GM12878 (cell line): ENCODE measurements at regions not wholly inside any gene's neighbourhood (a gene's known extent, or its start where the extent isn't known, plus 50 kb on each side); places are given as distances from the start of the nearest gene placed in this dataset.

Experiments
- ATAC-seq: fragments of 200-7000 bp; cut with Tn5 transposase; 3 replicates; pipeline ENCODE4 v1.9.1; 2020; ENCODE audit warnings: mild to moderate bottlenecking, moderate library complexity
- BruUV-seq: library from RNA; stranded (reverse); fragments of 400-500 nt; replicated peaks from 2 replicates; lab custom pipeline; 2021; lab: Mats Ljungman, UMichigan
- CTCF ChIA-PET: fragments of 300-600 bp; sonication (Branson Sonifier 250); formaldehyde crosslinking; extraction: SDS; loops from one replicate; lab custom pipeline; 2021; ENCODE audit warnings: inconsistent platforms; lab: Yijun Ruan, JAX
- POLR2A ChIA-PET: fragments of 350-600 bp; formaldehyde crosslinking; extraction: SDS; loops from one replicate; lab custom pipeline; 2021; ENCODE audit warnings: inconsistent platforms; lab: Charles Lee
- RAD21 ChIA-PET: fragments of 300-600 bp; sonication (Branson Sonifier 250); formaldehyde crosslinking; loops from one replicate; lab custom pipeline; 2023; ENCODE audit warnings: antibody characterized with exemption; ENCODE audit not compliant: unreplicated experiment; lab: Charles Lee
- SMC1A ChIA-PET: fragments of 300-600 bp; sonication (Branson Sonifier 250); formaldehyde crosslinking; loops from one replicate; lab custom pipeline; 2023; ENCODE audit not compliant: unreplicated experiment, uncharacterized antibody; lab: Charles Lee
- DNase-seq: peaks from one replicate; pipeline ENCODE4 v3.0.0-alpha.2; 2011; ENCODE audit warnings: low read depth, low spot score
- FAIRE-seq: peaks from 3 replicates; lab custom pipeline; 2011; peaks lifted over from hg19 to GRCh38; lab: Jason Lieb, UNC
- H2AFZ ChIP-seq: 2 replicates; pipeline ENCODE4 v1.6.0; 2011; ENCODE audit warnings: low read depth, low read length, control low read depth; ENCODE audit not compliant: control insufficient read depth
- H3K27ac ChIP-seq: 2 replicates; pipeline ENCODE4 v1.5.1; 2011; ENCODE audit warnings: control low read depth; ENCODE audit not compliant: control insufficient read depth, insufficient read depth
- H3K27me3 ChIP-seq, 2 experiments: replicated peaks in 1 of 2; 2 replicates each; pipeline versions ENCODE4 v1.6.0 to v1.6.1; 2011; ENCODE audit warnings: low read length in 1 of 2; ENCODE audit not compliant: control insufficient read depth in 2 of 2, insufficient read depth in 2 of 2
- H3K36me3 ChIP-seq, 2 experiments: 2 replicates each; pipeline ENCODE4 v1.5.1; 2011; ENCODE audit warnings: low read length in 1 of 2; ENCODE audit not compliant: control insufficient read depth in 2 of 2, insufficient read depth in 2 of 2
- H3K4me1 ChIP-seq: 2 replicates; pipeline ENCODE4 v1.6.1; 2011; ENCODE audit warnings: mild to moderate bottlenecking, low read length, moderate library complexity, mixed read lengths; ENCODE audit not compliant: control insufficient read depth, insufficient read depth
- H3K4me2 ChIP-seq: 2 replicates; pipeline ENCODE4 v1.6.0; 2011; ENCODE audit warnings: control low read depth; ENCODE audit not compliant: control insufficient read depth, insufficient read depth
- H3K4me3 ChIP-seq: fragments of 200-600 bp; sonication (generic); 2 replicates; pipeline ENCODE4 v1.5.1; 2016
- H3K79me2 ChIP-seq: 2 replicates; pipeline ENCODE4 v1.6.0; 2011; ENCODE audit warnings: low read length; ENCODE audit not compliant: control insufficient read depth, insufficient read depth
- H3K9ac ChIP-seq: 2 replicates; pipeline ENCODE4 v1.8.0; 2011; ENCODE audit warnings: low read length, control low read depth, mixed read lengths; ENCODE audit not compliant: control insufficient read depth, insufficient read depth
- H3K9me3 ChIP-seq: replicated peaks from 3 replicates; pipeline ENCODE4 v1.5.1; 2011; ENCODE audit warnings: mild to moderate bottlenecking, low read length; ENCODE audit not compliant: control insufficient read depth, insufficient read depth
- H4K20me1 ChIP-seq: 2 replicates; pipeline ENCODE4 v1.6.0; 2011; ENCODE audit not compliant: control insufficient read depth, insufficient read depth
- FOS ChIP-seq: IDR thresholded peaks from 3 replicates; pipeline ENCODE4 v1.6.1; 2011; ENCODE audit warnings: borderline replicate concordance; ENCODE audit not compliant: insufficient read length; ENCODE audit errors: extremely low read depth
- HCFC1 ChIP-seq: fragments of 150-350 bp; IDR thresholded peaks from 2 replicates; pipeline ENCODE4 v1.6.1; 2014; ENCODE audit warnings: low read length
- MXI1 ChIP-seq: fragments of 150-350 bp; IDR thresholded peaks from 2 replicates; pipeline ENCODE4 v1.6.1; 2011; ENCODE audit warnings: low read depth, mild to moderate bottlenecking, inconsistent platforms, low read length, improper control_type of control experiment
- MYB ChIP-seq: fragments of 150-350 bp; IDR thresholded peaks from 2 replicates; pipeline ENCODE4 v1.6.1; 2014; ENCODE audit warnings: mild to moderate bottlenecking, low read depth, low read length, borderline replicate concordance
- NFIC ChIP-seq: IDR thresholded peaks from 2 replicates; pipeline ENCODE4 v1.6.1; 2012; ENCODE audit warnings: low read depth, mild to moderate bottlenecking, inconsistent platforms, low read length, moderate library complexity
- NFYB ChIP-seq: IDR thresholded peaks from 2 replicates; pipeline ENCODE4 v1.6.1; 2011; ENCODE audit warnings: low read depth, mild to moderate bottlenecking, low read length, improper control_type of control experiment, moderate library complexity; ENCODE audit not compliant: insufficient read depth
- SIN3A ChIP-seq: IDR thresholded peaks from 2 replicates; pipeline ENCODE4 v1.6.1; 2012; ENCODE audit warnings: low read depth, low read length, improper control_type of control experiment
- SIX5 ChIP-seq: IDR thresholded peaks from 2 replicates; pipeline ENCODE4 v1.6.1; 2011; ENCODE audit warnings: mild to moderate bottlenecking, low read depth, low read length, moderate library complexity; ENCODE audit not compliant: severe bottlenecking
- YBX1 ChIP-seq: fragments of 450-650 bp; IDR thresholded peaks from 2 replicates; pipeline ENCODE4 v1.6.1; 2016; ENCODE audit warnings: antibody characterized with exemption
- WGBS: methylation state at CpG from one replicate; pipeline ENCODE4 v1.1.6; 2016; ENCODE audit warnings: low lambda C conversion rate; ENCODE audit not compliant: insufficient replicate concordance, insufficient coverage; ENCODE audit errors: missing lambda C conversion rate; 5-methylcytosine and 5-hydroxymethylcytosine counted together
- in situ Hi-C: fragments of 300-500 bp; cut with MboI; formaldehyde crosslinking; loops from 9 replicates; pipeline ENCODE4 v1.14.3; 2018; ENCODE audit warnings: mixed read lengths
- intact Hi-C: fragments of 100-400 bp; cut with micrococcal nuclease; formaldehyde crosslinking; loops from one replicate; pipeline ENCODE4 v1.14.2; 2022; ENCODE audit not compliant: unreplicated experiment
- TF ChIP-seq, protein P1 (sequence below): IDR thresholded peaks from 2 replicates; pipeline ENCODE4 v1.6.1; 2012; ENCODE audit warnings: mild to moderate bottlenecking, low read depth, low read length
- TF ChIP-seq, protein P2 (sequence below): fragments of 450-650 bp; IDR thresholded peaks from 2 replicates; pipeline ENCODE4 v1.6.1; 2016; ENCODE audit warnings: mild to moderate bottlenecking
- TF ChIP-seq, protein P3 (sequence below), 3 experiments: IDR thresholded peaks in 2 of 3; conservative IDR thresholded peaks in 1 of 3; 2 replicates each; pipeline ENCODE4 v1.5.1; 2011; ENCODE audit warnings: low read depth in 3 of 3, low read length in 3 of 3, mild to moderate bottlenecking in 3 of 3, control low read depth in 2 of 3, moderate library complexity in 2 of 3, inconsistent platforms in 1 of 3, mixed read lengths in 1 of 3; ENCODE audit not compliant: control insufficient read depth in 2 of 3, insufficient read depth in 1 of 3; ENCODE audit errors: extremely low read depth in 1 of 3
- TF ChIP-seq, protein P4 (sequence below): fragments of 450-650 bp; IDR thresholded peaks from 2 replicates; pipeline ENCODE4 v1.6.1; 2017; ENCODE audit warnings: antibody characterized with exemption, mild to moderate bottlenecking, moderate library complexity

DNA sequence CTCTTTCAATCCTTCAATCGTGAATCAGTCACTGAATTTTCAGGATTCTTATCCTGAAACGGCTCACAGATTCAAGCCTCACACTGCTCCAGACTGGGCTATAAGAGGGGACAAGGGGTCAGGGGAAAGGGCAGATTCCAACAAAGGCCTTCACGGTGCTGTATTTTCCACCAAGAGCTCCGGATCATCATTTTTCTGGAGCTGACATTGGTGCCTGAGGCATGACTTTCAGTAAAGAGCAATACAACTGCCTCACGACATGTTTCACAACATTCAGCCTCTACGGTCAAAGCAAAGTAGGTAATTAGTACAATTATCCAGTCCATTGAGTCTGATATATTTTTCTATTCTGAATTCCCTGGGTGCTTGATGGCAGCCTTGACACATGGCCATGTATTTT lies 185.0 kb upstream of the PRICKLE2 start:
- no peak for ATAC-seq
- BruUV-seq, result no TSS peak
- Histone ChIP-seq H3K4me2 (no peak overlapping the region), H3K36me3 (no peaks in the 10 kb centered on the region), H3K4me1 (no peaks in the 10 kb centered on the region), H3K9ac (no peak overlapping the region), H3K27ac (no peak overlapping the region), H2AFZ (no peak overlapping the region), H3K4me3 (no peak overlapping the region), H3K27me3 (no peaks in the 10 kb centered on the region), H3K9me3 (no peaks in the 10 kb centered on the region), H3K79me2 (no peaks in the 10 kb centered on the region), H4K20me1 (no peaks in the 10 kb centered on the region)
- 39% methylated on average over 6 of the region's 6 CpGs for WGBS
- no peak for FAIRE-seq
- ChIA-PET RAD21 (interaction anchor here (0.8 kb wide), 1 partner anchor 40 kb away, joined by 3 read pairs; no protein-coding TSS in a partner anchor), POLR2A (interaction anchor here (1.1 to 1.4 kb wide), 2 partner anchors 10 to 17 kb away, joined by 3 read pairs; no protein-coding TSS in a partner anchor), CTCF (interaction anchor here (1.4 kb wide), 3 partner anchors 10 to 187 kb away, joined by 3 to 8 read pairs (median 4); no protein-coding TSS in a partner anchor), SMC1A (interaction anchor here (5.7 to 7.2 kb wide), 2 partner anchors 9 to 53 kb away, joined by 33 to 44 read pairs; no protein-coding TSS in a partner anchor)
- no peak for DNase-seq
- intact Hi-C loops, result no loop called here
- in situ Hi-C loops, result no loop called here
- TF ChIP-seq, protein P1, sequence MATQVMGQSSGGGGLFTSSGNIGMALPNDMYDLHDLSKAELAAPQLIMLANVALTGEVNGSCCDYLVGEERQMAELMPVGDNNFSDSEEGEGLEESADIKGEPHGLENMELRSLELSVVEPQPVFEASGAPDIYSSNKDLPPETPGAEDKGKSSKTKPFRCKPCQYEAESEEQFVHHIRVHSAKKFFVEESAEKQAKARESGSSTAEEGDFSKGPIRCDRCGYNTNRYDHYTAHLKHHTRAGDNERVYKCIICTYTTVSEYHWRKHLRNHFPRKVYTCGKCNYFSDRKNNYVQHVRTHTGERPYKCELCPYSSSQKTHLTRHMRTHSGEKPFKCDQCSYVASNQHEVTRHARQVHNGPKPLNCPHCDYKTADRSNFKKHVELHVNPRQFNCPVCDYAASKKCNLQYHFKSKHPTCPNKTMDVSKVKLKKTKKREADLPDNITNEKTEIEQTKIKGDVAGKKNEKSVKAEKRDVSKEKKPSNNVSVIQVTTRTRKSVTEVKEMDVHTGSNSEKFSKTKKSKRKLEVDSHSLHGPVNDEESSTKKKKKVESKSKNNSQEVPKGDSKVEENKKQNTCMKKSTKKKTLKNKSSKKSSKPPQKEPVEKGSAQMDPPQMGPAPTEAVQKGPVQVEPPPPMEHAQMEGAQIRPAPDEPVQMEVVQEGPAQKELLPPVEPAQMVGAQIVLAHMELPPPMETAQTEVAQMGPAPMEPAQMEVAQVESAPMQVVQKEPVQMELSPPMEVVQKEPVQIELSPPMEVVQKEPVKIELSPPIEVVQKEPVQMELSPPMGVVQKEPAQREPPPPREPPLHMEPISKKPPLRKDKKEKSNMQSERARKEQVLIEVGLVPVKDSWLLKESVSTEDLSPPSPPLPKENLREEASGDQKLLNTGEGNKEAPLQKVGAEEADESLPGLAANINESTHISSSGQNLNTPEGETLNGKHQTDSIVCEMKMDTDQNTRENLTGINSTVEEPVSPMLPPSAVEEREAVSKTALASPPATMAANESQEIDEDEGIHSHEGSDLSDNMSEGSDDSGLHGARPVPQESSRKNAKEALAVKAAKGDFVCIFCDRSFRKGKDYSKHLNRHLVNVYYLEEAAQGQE, result no peak
- TF ChIP-seq SIN3A (no peak), MYB (no peak), YBX1 (no peak), NFYB (no peak), NFIC (no peak), HCFC1 (no peak), FOS (no peak), SIX5 (no peak), MXI1 (no peak)
- TF ChIP-seq, protein P2, sequence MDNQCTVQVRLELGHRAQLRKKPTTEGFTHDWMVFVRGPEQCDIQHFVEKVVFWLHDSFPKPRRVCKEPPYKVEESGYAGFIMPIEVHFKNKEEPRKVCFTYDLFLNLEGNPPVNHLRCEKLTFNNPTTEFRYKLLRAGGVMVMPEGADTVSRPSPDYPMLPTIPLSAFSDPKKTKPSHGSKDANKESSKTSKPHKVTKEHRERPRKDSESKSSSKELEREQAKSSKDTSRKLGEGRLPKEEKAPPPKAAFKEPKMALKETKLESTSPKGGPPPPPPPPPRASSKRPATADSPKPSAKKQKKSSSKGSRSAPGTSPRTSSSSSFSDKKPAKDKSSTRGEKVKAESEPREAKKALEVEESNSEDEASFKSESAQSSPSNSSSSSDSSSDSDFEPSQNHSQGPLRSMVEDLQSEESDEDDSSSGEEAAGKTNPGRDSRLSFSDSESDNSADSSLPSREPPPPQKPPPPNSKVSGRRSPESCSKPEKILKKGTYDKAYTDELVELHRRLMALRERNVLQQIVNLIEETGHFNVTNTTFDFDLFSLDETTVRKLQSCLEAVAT, result no peak
- TF ChIP-seq, protein P3, sequence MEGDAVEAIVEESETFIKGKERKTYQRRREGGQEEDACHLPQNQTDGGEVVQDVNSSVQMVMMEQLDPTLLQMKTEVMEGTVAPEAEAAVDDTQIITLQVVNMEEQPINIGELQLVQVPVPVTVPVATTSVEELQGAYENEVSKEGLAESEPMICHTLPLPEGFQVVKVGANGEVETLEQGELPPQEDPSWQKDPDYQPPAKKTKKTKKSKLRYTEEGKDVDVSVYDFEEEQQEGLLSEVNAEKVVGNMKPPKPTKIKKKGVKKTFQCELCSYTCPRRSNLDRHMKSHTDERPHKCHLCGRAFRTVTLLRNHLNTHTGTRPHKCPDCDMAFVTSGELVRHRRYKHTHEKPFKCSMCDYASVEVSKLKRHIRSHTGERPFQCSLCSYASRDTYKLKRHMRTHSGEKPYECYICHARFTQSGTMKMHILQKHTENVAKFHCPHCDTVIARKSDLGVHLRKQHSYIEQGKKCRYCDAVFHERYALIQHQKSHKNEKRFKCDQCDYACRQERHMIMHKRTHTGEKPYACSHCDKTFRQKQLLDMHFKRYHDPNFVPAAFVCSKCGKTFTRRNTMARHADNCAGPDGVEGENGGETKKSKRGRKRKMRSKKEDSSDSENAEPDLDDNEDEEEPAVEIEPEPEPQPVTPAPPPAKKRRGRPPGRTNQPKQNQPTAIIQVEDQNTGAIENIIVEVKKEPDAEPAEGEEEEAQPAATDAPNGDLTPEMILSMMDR (IDR thresholded peaks at IDR 0.05 in 2 of 3, conservative IDR thresholded peaks at IDR 0.05 in 1 of 3; ENCODE audit: control insufficient read depth in 2 of 3, extremely low read depth in 1 of 3, insufficient read depth in 1 of 3, low read depth in 3 of 3, low read length in 3 of 3), result no peak
- TF ChIP-seq, protein P4, sequence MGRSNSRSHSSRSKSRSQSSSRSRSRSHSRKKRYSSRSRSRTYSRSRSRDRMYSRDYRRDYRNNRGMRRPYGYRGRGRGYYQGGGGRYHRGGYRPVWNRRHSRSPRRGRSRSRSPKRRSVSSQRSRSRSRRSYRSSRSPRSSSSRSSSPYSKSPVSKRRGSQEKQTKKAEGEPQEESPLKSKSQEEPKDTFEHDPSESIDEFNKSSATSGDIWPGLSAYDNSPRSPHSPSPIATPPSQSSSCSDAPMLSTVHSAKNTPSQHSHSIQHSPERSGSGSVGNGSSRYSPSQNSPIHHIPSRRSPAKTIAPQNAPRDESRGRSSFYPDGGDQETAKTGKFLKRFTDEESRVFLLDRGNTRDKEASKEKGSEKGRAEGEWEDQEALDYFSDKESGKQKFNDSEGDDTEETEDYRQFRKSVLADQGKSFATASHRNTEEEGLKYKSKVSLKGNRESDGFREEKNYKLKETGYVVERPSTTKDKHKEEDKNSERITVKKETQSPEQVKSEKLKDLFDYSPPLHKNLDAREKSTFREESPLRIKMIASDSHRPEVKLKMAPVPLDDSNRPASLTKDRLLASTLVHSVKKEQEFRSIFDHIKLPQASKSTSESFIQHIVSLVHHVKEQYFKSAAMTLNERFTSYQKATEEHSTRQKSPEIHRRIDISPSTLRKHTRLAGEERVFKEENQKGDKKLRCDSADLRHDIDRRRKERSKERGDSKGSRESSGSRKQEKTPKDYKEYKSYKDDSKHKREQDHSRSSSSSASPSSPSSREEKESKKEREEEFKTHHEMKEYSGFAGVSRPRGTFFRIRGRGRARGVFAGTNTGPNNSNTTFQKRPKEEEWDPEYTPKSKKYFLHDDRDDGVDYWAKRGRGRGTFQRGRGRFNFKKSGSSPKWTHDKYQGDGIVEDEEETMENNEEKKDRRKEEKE, result no peak
